COLO829 (cell line): ENCODE measurements at regions not wholly inside any gene's neighbourhood (a gene's known extent, or its start where the extent isn't known, plus 50 kb on each side); places are given as distances from the start of the nearest gene placed in this dataset.
A peak's percentile ranks its signal among the peaks of the same experiment; 100 is the strongest.
"Not testable (repeated sequence)": the region's sequence is repeated elsewhere in the genome, so short reads cannot be mapped to it uniquely, and the experiment has no call there.

Experiments
- DNase-seq: peaks from one replicate; pipeline ENCODE4 v3.0.0; 2012; ENCODE audit warnings: low spot score

DNA sequence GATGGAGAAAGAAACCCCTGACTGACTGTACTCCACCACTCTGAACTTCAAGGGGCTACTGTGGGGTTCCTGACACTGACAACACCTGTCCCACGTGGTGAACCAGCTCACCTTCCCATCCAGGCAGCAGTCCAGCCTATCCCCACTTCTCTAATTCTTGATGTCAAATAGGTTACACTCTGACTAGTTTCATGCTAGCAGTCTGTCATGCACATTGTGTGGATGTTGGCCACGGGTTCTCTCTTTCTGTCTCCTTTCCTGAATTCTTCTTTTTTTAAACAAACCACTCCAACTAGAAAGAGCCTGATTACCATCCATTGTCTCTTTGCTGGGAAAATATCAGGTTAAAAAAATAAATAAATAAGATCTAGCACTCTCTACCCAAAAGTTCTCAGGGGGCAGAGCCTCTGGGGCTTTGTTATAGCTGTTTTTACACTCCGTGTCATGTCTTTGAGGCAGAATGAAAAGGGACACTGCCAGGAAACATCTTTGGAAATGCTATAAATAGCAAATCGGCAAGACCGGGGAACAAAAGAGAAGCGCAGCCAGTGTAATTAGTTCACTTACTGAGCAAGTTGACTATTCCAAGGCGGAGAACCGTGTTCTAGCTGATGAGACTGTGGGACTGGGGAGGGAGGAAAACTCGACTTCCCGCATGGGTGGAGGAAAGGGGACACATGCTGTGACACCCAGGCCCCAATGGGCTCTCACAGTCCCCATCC is 356.1 kb downstream of the OMA1 start:
- no peak for DNase-seq

DNA sequence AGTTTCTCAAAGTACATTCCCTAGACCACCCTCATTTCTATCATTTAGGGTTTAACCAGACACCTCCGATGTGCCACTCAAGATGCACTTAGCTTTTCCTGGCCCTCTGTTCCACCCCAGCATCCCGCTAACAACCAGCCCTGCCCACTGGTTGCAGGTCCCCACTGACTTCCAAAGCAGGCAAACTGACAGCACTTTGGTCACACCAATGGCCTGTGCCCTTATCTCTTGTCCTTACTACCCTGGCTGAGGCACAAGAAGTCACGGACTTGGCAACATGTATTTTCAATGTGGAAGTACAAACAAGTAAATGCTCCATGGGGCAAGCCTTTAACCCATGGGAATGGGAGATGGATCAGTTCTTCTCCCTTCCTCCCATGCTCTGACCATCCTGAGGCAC is 357.1 kb downstream of the OMA1 start:
- no peak for DNase-seq

GRCh38 chr1:58183286-58183685 is 363.2 kb downstream of the OMA1 start:
- DNase-seq, result no peak

DNA sequence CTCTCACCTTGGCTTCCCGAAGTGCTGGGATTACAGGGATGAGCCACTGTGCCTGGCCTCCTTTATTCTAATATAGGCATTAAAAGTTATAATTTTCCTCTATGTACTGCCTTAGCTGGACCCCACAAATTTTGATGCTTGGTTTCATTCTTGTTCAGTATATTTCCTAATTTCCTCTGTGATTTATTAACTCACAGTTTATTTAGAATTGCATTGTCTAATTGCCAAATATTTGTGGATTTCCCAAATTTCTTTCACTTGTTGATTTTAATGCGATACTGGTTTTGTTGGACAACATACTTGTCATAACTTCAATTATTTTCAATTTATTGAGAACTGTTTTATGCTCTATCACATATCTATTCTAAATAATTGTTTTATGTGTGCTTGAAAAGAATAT is 366.0 kb downstream of the OMA1 start:
- no peak for DNase-seq

- not testable (repeated sequence) for DNase-seq
Observed at GRCh38 chr1:58169160-58169559, 377.4 kb downstream of the OMA1 start.

- DNase-seq, result not testable (repeated sequence)
Observed at GRCh38 chr1:58167131-58167530, 379.4 kb downstream of the OMA1 start.

GRCh38 chr1:58166417-58166816 is 380.1 kb downstream of the OMA1 start:
- DNase-seq, result no peak

- no peak for DNase-seq
Observed at GRCh38 chr1:58165073-58165472, 381.5 kb downstream of the OMA1 start.

DNA sequence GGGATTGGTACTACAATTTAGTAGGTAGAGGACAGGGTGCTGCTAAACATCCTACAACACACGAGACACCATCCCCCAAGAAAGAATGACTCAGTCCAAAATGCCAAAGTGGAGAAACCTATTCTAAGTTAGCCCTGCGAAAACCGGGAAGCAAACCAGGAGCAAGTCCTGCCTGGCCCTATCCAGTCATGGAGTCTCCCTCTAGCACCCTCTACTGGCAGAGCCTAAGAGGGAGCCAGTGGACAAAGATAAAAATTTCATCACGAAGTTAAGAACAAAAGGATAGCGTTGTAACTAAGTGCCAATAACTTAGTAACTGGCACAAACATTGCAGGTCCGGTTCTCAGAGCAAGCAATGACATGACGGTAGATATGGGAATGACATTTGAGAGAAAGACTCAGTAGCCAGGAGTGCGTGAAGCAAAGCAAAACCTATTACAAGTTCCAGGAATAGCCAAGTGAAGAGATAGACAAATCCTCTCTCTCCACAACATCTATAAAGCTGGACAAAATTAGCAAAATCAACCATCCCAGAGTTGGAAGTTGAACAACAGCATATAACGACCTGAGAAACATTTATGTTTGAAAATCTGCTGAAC is 383.5 kb downstream of the OMA1 start:
- DNase-seq, result peak; percentile 18

- DNase-seq, result no peak
Observed at GRCh38 chr1:58159434-58159830, 387.1 kb downstream of the OMA1 start.

DNA sequence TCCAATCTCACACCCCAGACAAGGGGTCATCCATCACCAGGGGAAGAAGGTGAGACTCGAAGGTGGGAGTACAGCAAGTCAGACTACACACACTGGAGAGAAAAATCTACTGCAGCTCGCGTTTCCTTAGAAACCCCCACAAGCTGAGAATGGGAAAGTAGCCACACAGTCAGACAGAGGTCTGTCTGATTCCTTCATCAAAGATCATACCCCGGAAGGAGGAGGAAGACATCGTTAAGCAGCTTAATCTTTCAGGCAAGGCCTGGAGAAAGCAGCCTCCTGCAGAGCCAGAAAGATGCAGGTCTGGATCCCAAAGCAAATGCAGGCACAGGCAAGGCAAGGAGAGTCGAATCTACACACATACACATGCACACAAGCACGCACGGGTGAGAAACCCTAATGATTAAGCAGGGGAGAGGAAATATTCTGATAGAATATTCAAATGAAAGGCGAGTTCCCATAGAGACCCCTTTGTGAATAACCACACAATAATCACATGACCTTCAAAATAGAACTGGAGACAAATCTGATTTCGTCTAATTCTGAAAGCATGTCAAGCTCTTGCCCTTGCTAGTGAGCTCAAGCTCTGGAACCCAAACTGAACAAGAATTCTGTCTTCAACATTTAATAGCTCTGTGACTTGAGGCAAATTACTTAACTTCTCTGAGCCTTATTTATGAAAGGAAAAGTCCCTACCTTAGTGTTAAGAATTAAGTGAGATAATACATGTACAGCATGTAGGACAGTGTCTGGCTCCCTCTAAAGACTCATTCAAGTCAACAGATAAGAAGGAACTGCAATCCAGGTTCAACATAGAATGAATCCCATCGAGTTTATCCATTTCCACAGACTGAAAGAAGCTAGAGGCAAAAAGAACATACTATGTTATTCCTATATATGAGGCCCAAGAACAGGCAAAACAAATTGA is 387.8 kb downstream of the OMA1 start:
- no peak for DNase-seq

GRCh38 chr1:58158016-58158415 is 388.5 kb downstream of the OMA1 start:
- DNase-seq, result no peak

GRCh38 chr1:58157256-58157655 is 389.3 kb downstream of the OMA1 start:
- DNase-seq, result no peak

DNA sequence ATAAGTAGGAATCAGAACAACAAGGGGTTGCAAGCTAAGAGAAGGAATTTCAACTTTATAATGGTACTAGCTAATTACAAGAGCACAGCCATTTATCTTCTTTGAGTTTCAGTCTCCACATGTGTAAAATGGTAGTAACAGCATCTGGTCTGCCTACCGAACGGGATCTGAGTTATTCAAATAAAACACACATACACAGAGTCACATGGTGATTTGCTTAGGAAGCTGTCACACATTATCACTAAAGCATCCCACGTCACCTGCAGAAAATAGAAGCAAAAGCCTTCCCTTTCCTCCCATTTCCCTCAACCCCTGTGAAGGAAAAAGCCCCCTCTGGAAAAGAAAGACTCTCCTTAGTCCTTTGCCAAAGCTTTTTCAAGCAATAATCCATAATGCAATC is 389.7 kb downstream of the OMA1 start:
- no peak for DNase-seq

DNA sequence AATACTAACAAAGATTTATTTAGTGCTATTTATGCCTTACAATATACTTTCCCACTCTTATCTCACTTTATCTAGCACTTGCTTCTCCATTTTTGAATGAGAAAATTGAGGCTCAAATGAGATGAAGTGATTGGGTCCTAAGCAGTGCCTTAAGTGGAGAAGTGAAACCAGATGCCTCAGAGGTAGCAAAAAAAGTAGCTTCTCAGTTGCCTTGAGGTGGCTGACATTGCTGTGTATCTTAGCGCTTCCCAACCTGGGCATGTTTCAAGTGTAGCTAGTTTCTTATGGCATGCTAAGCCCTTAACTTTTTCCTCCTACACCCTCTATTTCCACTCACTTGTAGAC is 390.4 kb downstream of the OMA1 start:
- no peak for DNase-seq

GRCh38 chr1:58155418-58156123 is 391.0 kb downstream of the OMA1 start:
- DNase-seq, result no peak

GRCh38 chr1:58154256-58154655 is 392.3 kb downstream of the OMA1 start:
- no peak for DNase-seq

DNA sequence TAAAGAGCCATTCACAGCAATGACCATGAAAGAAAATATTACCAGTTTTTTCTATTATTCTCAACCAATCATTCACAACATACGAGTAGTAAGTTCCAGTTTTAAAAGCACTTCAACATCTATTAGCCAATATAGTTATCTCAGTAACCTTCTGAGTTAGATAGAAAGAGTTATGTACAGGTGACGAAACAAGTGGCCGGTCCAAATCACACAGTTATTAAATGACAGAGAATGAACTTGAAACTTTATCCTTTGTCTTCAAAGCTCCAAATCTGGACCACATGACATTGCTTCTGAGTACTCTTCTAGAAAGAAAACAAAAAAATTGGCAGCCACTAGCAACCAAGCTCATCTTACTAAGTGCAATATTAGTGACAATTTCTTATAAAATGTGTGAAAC is 393.8 kb downstream of the OMA1 start:
- DNase-seq, result no peak

- no peak for DNase-seq
Observed at GRCh38 chr1:58149271-58149812, 397.2 kb downstream of the OMA1 start.

- DNase-seq, result no peak
Observed at GRCh38 chr1:58144698-58145270, 401.7 kb downstream of the OMA1 start.

DNA sequence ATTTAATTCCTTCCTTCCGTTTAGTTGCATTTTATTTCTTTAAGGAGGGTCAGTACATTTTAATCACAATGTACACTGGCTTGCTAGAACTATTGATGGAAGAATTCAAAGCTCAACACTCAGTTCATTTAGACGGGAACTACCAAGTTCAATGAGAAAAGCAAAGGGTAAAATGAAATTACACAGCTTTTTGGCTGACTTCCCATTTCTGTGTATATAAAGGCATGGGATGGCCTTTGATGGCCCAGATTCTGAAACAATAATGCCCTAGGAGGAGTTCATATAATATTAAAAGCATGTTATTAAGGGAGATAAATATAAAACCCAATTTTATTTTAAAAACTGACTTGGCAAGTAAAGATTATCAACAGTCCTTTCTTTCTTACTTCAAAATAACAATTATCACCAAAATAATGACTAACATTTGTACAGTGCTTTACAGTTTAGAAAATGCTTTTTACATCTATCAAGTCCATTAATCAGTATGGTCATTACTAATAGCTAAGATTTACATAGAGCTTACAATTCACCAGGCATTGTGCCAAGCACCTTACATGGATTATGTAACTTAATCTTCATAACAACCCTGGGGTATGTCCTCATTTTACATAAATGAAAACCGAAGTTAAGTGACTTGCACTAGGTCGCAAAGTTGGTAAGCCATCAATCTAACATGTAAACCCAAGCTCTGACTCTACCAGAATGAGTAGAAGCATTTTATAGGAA is 402.4 kb downstream of the OMA1 start:
- DNase-seq, result no peak
